GM18909 (cell line): ENCODE measurements at regions not wholly inside any gene's neighbourhood (a gene's known extent, or its start where the extent isn't known, plus 50 kb on each side); places are given as distances from the start of the nearest gene placed in this dataset.

Experiments used
- ATAC-seq: cut with Tn5 transposase; IDR thresholded peaks from one replicate; pipeline ENCODE4 v1.9.1; 2021; ENCODE audit warnings: mild to moderate bottlenecking; ENCODE audit not compliant: unreplicated experiment, poor library complexity

GRCh38 chr1:87840767-87841166 lies 512.1 kb downstream of the LMO4 start:
- peak; percentile 99 for ATAC-seq

DNA sequence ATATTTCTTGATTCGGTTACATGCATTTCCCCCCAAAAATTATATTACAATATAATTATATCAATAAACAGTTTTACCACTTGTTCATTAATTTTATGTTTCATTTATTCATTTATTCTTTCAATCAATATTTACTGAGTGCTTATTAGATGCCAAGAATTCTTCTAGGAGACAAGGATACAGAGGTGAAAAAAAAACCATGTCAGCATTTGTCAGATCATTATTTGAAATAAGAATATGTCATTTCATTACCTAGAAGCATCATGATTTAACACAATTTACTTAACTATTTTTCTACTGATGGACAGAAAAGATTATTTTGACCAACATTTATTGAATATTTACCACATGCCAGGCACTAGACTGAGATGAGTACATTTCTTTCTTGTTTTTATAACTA lies 512.7 kb downstream of the LMO4 start:
- ATAC-seq: no peak

GRCh38 chr1:87842156-87842555 lies 513.5 kb downstream of the LMO4 start:
- no peak for ATAC-seq

GRCh38 chr1:87844251-87844650 lies 515.6 kb downstream of the LMO4 start:
- ATAC-seq: no peak

DNA sequence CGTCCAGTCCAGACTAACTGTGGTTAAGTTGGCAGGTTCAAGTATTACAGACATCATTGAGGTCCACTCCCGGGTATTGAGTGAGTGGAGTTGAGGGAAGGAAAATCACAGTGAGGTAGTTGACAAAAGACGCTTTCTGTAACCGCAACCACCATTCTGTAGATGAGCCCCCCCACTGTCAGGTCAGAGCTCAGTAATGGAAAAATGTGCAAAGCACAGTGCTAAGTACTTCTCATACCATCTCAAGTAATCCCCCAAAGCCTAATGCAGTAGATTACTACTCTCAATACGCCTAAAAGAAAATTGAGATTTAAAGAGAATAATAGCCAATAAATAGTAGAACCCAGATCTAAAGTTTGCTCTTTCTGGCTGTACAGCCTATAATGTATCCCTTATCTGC lies 522.8 kb downstream of the LMO4 start:
- no peak for ATAC-seq

DNA sequence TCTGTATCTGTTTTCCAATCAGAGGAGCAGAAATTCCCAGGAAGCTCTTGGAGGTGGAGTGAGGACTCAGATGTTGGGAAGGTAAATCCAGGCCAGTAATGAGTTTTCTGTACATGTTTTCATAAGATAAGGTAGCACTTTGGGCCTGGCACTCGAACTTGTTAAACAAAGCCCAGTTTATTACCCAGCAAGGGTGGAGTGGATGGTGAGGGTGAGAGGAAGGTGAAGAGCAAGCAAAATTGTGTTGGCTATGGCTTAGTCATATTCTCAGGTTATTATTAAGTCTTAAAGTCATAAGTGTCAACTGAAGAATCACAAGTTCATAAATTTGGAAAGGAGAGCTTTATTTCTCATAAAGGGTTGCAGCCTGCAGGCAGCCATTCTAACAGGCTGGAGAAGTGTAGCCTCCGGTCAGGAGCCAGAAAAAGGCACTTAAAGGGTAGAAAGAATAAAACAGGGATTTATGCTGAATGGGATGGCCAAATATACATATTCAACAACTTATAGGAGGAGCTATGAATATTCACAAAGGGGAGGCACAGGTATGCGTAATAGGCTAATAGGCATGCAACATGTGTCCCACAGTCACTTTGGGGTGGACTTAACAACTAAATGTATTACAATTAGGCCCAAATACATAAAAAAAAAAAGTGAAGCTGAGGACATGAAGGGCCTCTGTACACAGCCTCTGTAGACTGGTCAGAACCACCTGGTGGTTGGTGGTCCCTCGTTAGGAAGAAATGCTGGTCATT lies 523.9 kb downstream of the LMO4 start:
- no peak for ATAC-seq

GRCh38 chr1:87853576-87854351 lies 525.1 kb downstream of the LMO4 start:
- ATAC-seq: no peak

DNA sequence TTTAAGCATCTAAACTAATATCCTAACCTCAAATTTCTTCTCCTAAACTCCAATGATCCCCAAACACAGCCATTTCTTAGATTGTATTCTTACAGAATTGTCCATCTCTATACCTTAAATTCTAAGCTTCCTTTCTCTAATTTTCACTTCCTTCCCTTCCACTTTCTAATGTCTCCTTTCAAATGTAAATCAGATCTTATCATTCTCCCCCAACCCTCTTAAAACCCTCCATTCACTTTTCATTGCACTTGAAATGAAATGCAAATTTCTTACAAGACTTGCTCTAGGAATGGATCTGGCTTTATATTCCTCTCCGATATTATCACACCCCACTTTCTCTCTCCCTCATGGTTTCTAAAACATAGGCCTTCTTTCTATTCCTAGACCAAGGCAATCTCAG lies 534.6 kb downstream of the LMO4 start:
- no peak for ATAC-seq

- peak; percentile 83 for ATAC-seq
These were observed 536.0 kb downstream of the LMO4 start for GRCh38 chr1:87864676-87865075.

DNA sequence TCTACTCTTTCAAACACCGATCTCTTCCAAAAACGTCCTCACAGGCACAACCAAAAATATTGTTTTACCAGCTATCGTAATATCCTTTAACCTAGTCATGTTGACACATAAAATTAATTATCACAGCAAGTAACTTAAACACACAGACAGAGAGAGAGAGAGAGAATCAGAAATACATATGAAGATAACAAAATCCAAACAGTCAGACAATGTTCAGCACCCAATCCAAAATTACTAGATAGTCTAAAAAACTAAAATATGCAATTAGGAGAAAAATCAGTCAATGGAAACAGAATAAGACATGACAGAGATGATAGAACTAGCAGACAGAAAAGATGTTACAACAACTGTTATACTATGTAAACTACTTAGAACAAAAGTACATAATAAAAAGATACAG lies 537.7 kb downstream of the LMO4 start:
- no peak for ATAC-seq

DNA sequence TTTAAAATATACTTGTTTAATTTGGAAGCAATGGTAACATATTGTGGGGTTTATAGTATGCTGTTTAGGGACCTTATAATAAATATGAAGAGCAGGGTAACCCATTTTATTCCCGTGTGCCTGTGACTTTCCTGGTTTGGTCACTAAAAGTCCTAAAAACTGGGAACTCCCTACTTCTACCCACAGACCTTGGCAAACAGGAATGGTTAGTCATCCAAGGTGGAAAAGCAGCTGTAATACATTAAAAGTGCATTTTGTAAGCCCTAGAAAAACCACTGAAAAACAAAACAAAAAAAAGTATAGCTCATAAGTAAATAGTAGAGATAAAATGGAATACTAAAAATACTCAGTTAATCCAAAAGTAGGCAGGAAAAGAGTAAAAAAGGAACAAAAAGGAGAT lies 538.9 kb downstream of the LMO4 start:
- ATAC-seq: no peak

- no peak for ATAC-seq
These were observed 540.9 kb downstream of the LMO4 start for GRCh38 chr1:87869567-87869966.

DNA sequence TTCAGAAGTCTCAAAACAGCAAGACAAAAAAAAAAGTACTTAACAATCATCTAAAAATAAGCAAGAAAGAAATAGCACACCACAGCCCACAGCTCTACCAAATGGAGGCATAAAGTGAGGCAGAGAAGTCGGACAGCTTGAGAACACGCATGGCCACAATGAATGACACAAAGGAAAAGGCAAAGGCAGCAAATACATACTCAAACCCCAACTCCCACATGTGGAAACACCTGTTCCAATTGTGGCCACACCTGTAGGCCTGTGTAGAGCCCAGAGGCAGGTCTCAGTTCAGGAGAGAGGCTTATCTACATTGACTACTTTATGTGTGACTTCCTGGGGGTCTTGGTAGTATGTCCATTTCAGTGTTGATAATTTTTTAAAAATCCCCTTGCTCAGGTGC lies 543.5 kb downstream of the LMO4 start:
- peak; percentile 75 for ATAC-seq

GRCh38 chr1:87872692-87873091 lies 544.0 kb downstream of the LMO4 start:
- no peak for ATAC-seq

GRCh38 chr1:87878873-87879272 lies 550.2 kb downstream of the LMO4 start:
- no peak for ATAC-seq

- no peak for ATAC-seq
These were observed 551.5 kb downstream of the LMO4 start for GRCh38 chr1:87880098-87880760.

- no peak for ATAC-seq
These were observed 552.1 kb downstream of the LMO4 start for GRCh38 chr1:87880764-87881163.

DNA sequence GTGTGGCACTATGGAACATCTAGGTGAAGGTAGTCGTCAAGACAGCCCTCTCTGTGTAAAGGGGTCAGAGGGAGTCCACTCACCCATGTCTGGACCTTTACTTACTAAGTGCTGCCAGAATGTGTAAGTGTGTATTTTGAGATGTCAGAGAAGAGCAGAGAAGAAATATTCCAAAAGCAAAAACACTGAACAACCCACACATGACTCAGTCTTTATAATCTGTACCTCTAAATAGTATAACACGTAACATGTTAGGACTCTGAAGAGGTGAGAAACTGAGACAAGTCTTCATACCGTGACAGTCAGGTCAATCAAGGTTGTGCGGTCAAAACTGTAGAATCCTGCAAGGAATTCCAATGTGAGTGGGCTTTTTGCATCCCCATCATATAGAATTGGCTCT lies 555.2 kb downstream of the LMO4 start:
- no peak for ATAC-seq

- no peak for ATAC-seq
These were observed 555.9 kb downstream of the LMO4 start for GRCh38 chr1:87884581-87884980.

DNA sequence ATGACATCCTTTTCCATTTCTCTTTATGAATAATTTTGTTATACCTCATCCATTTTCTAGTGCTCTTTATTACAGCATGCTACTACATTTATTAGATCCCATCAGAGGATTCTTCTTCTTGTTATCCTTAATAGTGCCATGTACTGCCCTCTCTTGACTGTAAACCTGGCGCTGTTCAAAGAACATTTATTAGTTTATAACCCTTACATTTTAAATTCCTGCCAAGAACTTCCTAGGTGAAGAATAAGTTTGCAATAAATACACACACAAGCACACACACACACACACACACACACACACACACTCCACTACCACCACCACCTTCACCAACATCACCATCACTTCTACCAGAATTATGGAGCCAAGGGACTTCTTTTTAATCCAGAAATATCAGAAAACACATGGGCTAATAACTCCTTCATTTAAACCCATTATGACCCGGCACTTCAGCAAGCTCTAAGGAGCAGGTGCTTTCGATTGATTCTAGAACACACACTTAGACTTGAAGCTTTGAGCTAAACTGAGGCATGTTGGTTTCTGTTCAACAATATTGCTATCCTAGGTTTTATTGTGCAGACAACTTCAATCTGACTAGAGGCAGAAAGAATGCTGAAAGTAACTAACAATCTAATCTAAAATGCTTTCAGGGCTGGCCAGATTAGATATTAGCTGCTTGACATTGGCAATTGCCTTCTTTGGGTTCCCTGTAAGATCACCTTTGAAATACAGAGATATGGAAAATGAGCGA lies 556.8 kb downstream of the LMO4 start:
- ATAC-seq: no peak

- no peak for ATAC-seq
These were observed 558.4 kb downstream of the LMO4 start for GRCh38 chr1:87887100-87887499.
